Activated CD8-positive, alpha-beta T cell treated with anti-CD3 and anti-CD28 coated beads for 36 hours (primary cell): ENCODE measurements at regions not wholly inside any gene's neighbourhood (a gene's known extent, or its start where the extent isn't known, plus 50 kb on each side); places are given as distances from the start of the nearest gene placed in this dataset.

Experiments
- ATAC-seq: fragments of 200-7000 bp; cut with Tn5 transposase; one replicate; pipeline ENCODE4 v1.10.0; 2021; ENCODE audit warnings: mild to moderate bottlenecking, moderate library complexity
- CTCF ChIA-PET: fragments of 350-600 bp; sonication (Branson Sonifier 250); formaldehyde crosslinking; loops from one replicate; lab custom pipeline; 2021; ENCODE audit warnings: antibody characterized with exemption; lab: Charles Lee
- POLR2A ChIA-PET: fragments of 350-600 bp; sonication (Branson Sonifier 250); formaldehyde crosslinking; loops from one replicate; lab custom pipeline; 2021; ENCODE audit warnings: antibody characterized with exemption; lab: Charles Lee
- DNase-seq: peaks from one replicate; pipeline ENCODE4 v3.0.0-alpha.2; 2020
- H3K27ac Mint-ChIP-seq: one replicate; pipeline ENCODE4 v1.8.0; 2021; ENCODE audit warnings: mild to moderate bottlenecking, mixed read lengths
- H3K27me3 Mint-ChIP-seq: one replicate; pipeline ENCODE4 v1.8.0; 2021; ENCODE audit warnings: mixed read lengths
- H3K36me3 Mint-ChIP-seq: one replicate; pipeline ENCODE4 v1.8.0; 2021; ENCODE audit warnings: low read depth, mixed read lengths
- H3K4me1 Mint-ChIP-seq: one replicate; pipeline ENCODE4 v1.8.0; 2021; ENCODE audit warnings: low read depth, mixed read lengths
- H3K4me3 Mint-ChIP-seq: one replicate; pipeline ENCODE4 v1.8.0; 2021; ENCODE audit warnings: mild to moderate bottlenecking, moderate library complexity, mixed read lengths
- H3K9me3 Mint-ChIP-seq: one replicate; pipeline ENCODE4 v1.8.0; 2021; ENCODE audit warnings: mixed read lengths
- intact Hi-C: fragments of 100-400 bp; cut with micrococcal nuclease; formaldehyde crosslinking; loops from one replicate; pipeline ENCODE4 v1.10.0; 2022
- TF ChIP-seq, protein P1 (sequence below): fragments of 200-600 bp; IDR thresholded peaks from one replicate; pipeline ENCODE4 v1.8.0; 2022; ENCODE audit warnings: antibody characterized with exemption, mild to moderate bottlenecking

DNA sequence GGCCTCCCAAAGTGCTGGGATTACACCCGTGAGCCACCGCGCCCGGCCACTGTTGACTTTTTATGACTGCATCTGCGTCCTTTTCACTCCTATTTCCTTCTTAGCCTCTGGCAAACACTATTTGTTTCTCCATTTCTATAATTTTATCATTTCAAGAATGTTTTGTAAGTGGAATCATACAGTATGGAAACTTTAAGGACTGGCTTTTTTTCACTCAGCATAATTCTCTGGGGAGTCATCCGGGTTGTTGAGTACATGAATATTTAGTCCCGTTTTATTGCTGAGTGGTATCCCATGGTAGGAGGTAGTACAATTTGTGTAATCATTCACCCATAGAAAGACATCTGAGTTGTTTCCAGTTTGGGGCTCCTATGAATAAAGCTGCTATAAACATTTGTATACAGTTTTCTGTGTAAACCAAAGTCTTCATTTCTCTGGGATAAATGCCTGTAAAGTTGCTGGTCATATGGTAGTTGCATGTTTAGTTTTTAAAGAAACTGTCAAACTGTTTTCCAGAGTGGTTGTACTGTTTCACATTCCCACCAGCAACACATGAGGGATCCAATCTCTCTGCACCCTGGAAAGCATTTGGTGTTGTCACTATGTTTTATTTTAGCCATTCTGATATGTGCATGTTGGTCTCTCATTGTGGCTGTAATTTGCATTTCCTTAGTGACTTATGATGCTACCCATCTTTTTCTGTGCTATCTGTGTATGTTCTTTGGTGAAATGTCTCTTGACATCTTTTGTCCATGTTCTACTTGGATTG, 139.6 kb upstream of the EEPD1 start:
- intact Hi-C loops: no loop called here
- Mint-ChIP-seq H3K9me3 (no peaks in the 10 kb centered on the region), H3K4me3 (no peak overlapping the region), H3K27me3 (no peaks in the 10 kb centered on the region), H3K27ac (no peak overlapping the region), H3K36me3 (no peaks in the 10 kb centered on the region), H3K4me1 (no peaks in the 10 kb centered on the region)
- ChIA-PET POLR2A (no interaction called here), CTCF (interaction anchor here (1.6 kb wide), 1 partner anchor 28 kb away, joined by 5 read pairs; no protein-coding TSS in a partner anchor)
- DNase-seq (no peak), ATAC-seq (no peak)
- TF ChIP-seq, protein P1, sequence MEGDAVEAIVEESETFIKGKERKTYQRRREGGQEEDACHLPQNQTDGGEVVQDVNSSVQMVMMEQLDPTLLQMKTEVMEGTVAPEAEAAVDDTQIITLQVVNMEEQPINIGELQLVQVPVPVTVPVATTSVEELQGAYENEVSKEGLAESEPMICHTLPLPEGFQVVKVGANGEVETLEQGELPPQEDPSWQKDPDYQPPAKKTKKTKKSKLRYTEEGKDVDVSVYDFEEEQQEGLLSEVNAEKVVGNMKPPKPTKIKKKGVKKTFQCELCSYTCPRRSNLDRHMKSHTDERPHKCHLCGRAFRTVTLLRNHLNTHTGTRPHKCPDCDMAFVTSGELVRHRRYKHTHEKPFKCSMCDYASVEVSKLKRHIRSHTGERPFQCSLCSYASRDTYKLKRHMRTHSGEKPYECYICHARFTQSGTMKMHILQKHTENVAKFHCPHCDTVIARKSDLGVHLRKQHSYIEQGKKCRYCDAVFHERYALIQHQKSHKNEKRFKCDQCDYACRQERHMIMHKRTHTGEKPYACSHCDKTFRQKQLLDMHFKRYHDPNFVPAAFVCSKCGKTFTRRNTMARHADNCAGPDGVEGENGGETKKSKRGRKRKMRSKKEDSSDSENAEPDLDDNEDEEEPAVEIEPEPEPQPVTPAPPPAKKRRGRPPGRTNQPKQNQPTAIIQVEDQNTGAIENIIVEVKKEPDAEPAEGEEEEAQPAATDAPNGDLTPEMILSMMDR: no peak

DNA sequence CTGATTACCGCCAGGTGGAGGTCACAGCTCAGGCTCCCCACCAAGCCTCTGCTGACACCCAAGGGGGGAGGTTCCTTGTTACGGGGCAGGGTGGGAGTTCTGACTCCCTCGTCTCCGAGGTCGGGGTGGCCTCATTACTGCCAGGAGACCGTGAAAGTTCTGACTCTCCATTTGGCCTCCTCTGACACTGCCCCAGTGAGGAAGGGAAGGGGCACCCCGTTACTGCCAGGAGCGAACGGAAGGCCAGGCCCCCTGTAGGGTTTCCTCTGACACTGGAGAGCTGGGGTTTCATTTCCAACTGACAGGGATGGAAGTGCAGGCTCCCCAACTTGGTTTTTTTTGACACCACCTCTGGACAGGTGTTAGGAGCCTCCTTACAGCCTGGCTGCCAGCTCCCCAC, 138.1 kb upstream of the EEPD1 start:
- CTCF ChIA-PET: no interaction called here
- no peak overlapping the region for H3K27ac Mint-ChIP-seq

GRCh38 chr7:36015733-36016132, 137.3 kb upstream of the EEPD1 start:
- no peaks in the 10 kb centered on the region for H3K36me3 Mint-ChIP-seq
- CTCF ChIA-PET: no interaction called here

More for the DNA sequence above, 138.1 kb upstream of the EEPD1 start:
- POLR2A ChIA-PET: no interaction called here
- ATAC-seq: no peak
- no peak for DNase-seq
- no peak overlapping the region for H3K4me3 Mint-ChIP-seq
- H3K9me3 Mint-ChIP-seq: no peaks in the 10 kb centered on the region
- H3K36me3 Mint-ChIP-seq: no peaks in the 10 kb centered on the region
- no peaks in the 10 kb centered on the region for H3K27me3 Mint-ChIP-seq
- H3K4me1 Mint-ChIP-seq: no peaks in the 10 kb centered on the region
- intact Hi-C loops: no loop called here
- TF ChIP-seq, protein P1: no peak

GRCh38 chr7:36016648-36017047, 136.4 kb upstream of the EEPD1 start:
- H3K4me3 Mint-ChIP-seq: no peak overlapping the region
- intact Hi-C loops: no loop called here
- no peaks in the 10 kb centered on the region for H3K4me1 Mint-ChIP-seq
- no peaks in the 10 kb centered on the region for H3K36me3 Mint-ChIP-seq
- H3K27me3 Mint-ChIP-seq: no peaks in the 10 kb centered on the region
- TF ChIP-seq, protein P1: no peak
- H3K9me3 Mint-ChIP-seq: no peaks in the 10 kb centered on the region
- no peak overlapping the region for H3K27ac Mint-ChIP-seq
- DNase-seq (no peak), ATAC-seq (no peak)
- ChIA-PET POLR2A (no interaction called here), CTCF (no interaction called here)

More at GRCh38 chr7:36015733-36016132, 137.3 kb upstream of the EEPD1 start:
- no peaks in the 10 kb centered on the region for H3K9me3 Mint-ChIP-seq
- intact Hi-C loops: no loop called here
- TF ChIP-seq, protein P1: no peak
- no peaks in the 10 kb centered on the region for H3K4me1 Mint-ChIP-seq
- ATAC-seq (no peak), DNase-seq (no peak)
- no peak overlapping the region for H3K27ac Mint-ChIP-seq
- no peak overlapping the region for H3K4me3 Mint-ChIP-seq
- H3K27me3 Mint-ChIP-seq: no peaks in the 10 kb centered on the region
- POLR2A ChIA-PET: no interaction called here

- TF ChIP-seq, protein P1: no peak
- ChIA-PET CTCF (no interaction called here), POLR2A (no interaction called here)
- Mint-ChIP-seq H3K27me3 (no peaks in the 10 kb centered on the region), H3K4me3 (no peak overlapping the region), H3K4me1 (no peaks in the 10 kb centered on the region), H3K9me3 (no peaks in the 10 kb centered on the region), H3K27ac (no peak overlapping the region), H3K36me3 (no peaks in the 10 kb centered on the region)
- intact Hi-C loops: no loop called here
- no peak for DNase-seq
- no peak for ATAC-seq
Observed at GRCh38 chr7:36017111-36017510, 135.9 kb upstream of the EEPD1 start.
